T-helper 2 cell treated with Interferon-gamma antibody and Interleukin-4, amounts not matched to agents 100 ng/mL and 5 ng/mL, for 36 hours (primary cell): ENCODE measurements at regions not wholly inside any gene's neighbourhood (a gene's known extent, or its start where the extent isn't known, plus 50 kb on each side); places are given as distances from the start of the nearest gene placed in this dataset.

Source experiments
- intact Hi-C: fragments of 100-400 bp; cut with micrococcal nuclease; formaldehyde crosslinking; loops from one replicate; pipeline ENCODE4 v1.15.1; 2023

DNA sequence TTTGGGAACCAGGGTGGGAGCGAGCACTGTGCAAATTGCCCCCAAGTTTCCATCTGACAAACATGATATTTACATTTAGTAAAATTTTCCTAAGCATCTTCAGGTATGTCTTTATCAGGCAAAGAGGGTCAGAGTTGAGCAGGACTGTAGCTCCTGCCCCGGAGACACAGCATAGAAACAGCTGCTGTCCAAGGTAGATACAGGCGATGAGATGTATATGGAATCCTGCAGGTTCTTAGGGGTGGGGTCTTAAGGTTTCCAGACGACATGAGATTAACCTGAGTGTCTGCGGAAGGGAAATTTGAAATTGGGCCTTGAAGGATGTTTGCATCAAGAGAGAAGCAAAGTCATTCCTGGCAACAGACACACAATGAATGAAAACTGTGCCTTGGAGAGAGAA is 998.8 kb downstream of the AACS start:
- intact Hi-C loops, result no loop called here

DNA sequence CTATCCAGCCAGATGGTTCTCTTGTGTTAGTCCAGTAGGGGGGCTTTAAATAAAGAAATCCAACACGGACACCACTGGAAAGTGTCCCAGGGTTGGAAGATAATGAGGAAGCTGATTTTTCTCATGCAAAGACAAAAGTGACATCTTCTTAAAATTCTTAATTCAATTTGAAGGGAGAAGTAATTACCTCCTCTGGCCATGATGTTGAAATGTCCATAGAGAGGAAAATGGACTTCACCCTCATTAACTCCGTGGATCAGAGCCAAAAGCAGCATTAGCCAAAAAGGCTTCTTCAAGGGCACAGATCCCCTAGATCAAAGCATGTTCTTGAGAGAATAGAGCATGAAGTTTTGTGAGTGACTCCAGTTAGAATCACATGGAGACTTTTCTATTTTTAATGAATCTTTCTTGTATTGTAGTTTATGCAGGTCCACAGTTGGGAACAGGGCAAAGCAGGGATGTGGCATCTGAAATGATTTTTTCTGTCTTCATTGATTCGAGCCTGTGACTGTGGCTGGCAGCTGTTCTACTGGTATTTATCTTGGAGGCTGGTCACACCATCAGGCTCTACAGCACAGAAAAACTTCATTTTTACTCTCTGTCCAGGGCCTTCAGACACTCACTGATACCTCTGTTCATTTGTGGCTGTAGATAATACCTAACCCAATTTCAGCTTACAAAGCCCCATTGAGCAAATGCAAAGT is 1002.5 kb downstream of the AACS start:
- intact Hi-C loops, result loop anchor here (2.0 to 5.0 kb wide), 3 partner anchors 549 to 1313 kb away; no protein-coding TSS in a partner anchor

DNA sequence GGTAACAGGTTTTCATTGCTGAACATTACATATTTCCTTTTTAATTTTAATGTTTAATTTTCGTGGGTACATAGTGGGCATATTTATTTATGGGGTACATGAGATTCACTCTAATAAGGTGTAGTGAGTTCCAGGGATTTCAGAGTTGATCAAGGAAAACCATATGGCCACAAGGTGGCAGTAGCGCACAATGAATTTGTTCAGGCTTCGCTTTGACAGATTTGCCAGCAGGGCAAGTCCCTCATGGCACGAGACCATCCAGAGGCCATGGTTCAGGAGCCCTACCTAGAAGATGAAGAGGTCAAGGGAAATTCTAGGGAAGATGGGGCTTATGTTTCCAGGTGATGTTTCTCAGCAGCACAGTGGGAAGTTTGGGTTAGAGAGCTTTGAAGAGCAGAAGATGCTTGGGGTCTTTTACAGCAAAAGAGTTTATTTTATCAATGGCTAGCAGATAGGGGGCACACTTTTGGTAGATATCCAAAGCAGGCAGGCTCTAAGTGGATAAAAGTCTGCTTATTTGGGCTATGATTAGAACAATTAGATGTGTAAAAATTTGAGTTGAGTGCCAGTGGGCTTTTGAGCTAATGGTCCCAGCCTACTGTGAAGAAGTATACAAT is 1004.4 kb downstream of the AACS start:
- intact Hi-C loops, result loop anchor here (1.0 to 5.0 kb wide), 4 partner anchors 547 to 1311 kb away; no protein-coding TSS in a partner anchor

DNA sequence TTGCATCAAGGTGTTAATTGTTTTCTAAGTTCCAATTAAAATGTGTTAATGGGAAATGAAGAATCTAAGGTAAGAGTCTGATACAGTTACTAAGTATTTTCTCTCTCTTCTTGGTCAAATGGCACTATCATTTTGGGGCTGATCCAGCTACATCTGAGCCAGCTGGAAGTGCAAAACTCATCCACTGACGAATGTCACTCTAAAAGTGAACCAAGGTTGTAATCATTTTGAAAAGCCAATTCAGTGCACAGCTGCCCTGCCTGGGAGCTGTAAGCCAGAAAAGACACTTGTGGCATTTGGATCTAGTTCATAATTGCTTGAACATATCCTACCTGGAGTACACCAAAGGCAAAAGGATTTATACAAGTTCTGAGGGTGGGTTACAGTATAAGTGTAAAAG is 1011.3 kb downstream of the AACS start:
- intact Hi-C loops, result no loop called here

DNA sequence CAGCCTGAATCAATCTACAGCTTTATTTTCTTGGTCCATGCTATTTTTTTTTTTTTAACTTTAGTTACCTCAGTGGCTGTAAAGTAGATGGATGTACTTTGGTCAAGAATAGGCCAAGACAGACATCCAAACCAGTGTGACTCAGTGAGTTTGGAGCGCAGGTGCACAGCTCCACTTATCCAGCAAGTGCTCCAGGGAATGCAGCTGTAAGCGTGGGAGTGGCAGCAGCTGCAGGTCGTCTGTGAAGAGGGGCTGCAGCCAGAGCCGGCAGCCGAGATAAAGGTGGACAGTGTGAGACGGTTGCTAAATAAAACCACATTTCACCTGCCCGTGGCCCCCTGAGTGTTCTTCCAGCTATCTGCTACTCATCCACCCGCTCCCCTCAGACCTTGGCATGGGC is 1018.7 kb downstream of the AACS start:
- intact Hi-C loops, result no loop called here

DNA sequence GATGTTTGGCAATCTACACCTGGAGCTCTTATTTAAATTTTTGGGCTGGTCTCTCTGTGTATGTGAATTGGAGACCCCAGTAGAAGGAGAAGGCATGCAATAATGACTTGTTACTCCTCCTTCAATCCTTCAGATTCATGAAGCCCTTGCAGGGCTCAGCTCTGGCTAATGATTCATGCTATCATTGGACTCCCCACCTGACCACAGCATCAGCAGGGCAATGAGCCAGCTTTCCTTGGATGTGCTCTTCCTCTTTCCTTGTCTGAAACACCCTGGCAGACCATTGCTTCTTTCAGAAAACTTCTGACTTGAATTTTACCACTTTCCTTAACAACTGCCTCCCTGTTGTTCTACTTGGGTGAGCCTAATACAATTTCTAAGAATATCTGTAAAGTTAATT is 1019.2 kb downstream of the AACS start:
- intact Hi-C loops, result no loop called here

DNA sequence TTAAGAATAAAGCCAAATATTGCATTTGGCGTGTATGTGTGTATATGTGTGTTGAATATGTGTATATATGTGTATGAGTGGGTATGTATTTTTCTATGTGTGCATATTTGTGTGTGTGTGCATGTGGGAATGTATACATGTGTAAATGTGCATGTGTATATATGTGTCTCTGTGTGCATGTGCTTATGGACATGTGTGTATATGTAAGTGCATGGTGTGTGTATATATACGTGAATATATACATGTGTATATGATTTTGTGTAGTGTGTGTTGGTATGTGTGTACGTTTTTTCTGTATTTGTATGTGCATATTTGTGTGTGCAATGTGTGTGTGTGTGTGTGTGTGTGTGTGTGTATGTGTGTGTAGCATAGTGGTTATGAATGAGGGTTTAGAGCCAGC is 1021.0 kb downstream of the AACS start:
- intact Hi-C loops, result no loop called here

DNA sequence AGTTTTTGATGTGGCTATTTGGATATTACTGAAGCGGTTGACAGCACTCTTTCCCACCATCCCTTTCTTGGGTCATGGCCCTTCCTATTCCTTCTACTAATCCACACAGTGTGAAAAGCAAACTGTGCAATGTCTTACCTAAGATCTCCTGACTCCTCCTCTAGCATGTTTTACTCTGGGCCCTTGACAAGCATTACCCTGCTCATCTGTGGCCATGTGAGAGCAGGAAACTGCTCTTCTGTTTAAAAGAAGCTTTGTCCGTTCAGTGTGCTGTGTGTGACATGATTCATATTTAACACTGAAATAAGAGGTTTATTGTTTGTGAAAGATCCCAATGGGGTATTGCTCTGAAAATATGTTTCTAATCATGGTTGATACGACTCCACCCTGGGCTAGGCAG is 1022.5 kb downstream of the AACS start:
- intact Hi-C loops, result no loop called here

DNA sequence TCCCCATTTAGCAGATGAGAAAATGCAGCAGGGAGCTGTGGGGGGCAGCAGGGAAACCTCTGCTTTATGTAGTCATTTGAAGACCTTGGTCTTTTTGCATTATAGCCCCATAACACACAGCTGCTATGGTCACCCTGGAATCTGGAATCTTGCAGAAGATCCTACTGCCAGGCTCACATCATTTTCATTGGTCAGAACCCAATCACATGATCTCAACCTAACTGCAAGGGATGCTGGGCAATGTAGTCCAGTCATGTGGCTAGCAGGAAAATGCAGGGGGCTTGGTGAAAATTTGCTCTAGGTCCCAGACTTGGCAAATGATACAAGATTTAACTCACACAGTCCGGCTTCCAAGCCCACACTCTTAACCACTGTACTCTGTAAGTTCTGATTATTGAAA is 1028.7 kb downstream of the AACS start:
- intact Hi-C loops, result no loop called here

DNA sequence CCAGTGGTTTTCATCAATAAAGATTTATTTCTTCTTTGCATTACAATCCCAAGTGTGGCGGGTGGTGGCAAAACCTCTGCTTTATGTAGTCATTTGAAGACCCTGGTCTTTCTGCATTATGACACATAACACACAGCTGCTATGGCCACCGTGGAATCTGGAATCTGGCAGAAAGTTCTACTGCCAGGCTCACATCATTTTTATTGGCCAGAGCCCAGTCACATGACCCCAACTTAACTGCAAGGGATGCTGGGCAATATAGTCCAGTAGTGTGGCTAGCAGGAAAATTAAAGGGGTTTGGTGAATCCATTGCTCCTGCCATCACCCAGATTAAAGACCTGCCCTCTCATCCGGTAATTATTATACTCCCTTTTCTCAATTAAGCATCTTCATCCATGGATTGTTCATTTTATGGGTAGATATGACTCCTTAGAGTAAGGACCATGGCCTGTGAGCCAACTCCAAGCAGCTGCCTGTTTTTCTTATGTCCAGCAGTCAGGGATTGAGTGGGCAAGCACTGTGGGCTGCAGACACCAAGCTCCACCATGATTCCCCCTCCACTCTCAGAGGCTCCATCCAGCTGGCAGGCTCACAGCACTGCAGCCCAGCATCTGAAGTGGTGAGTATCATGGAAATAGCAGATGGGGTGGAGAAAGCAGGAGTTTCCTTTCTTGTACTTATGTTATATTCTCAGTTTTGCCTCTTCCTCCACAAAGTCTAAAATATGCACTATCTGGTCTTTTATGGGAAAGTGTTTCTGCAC is 1030.7 kb downstream of the AACS start:
- intact Hi-C loops, result no loop called here

DNA sequence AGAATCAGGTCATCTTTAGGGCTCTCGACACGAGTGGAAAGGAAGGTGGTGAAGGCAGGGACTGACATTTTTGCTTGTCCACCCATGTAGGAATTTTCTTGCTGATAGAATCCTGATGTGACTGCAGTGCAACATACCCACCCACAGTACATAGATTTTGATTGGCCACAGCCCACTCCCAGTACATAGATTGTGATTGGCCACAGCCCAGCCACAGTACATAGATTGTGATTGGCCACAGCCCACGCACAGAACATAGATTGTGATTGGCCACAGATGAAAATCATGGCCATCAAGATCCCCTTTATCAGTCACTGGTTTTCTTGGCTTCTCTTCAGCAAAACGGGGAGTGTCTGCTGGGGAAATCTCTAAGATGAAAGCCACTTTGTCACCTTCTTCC is 1041.5 kb downstream of the AACS start:
- intact Hi-C loops, result no loop called here

DNA sequence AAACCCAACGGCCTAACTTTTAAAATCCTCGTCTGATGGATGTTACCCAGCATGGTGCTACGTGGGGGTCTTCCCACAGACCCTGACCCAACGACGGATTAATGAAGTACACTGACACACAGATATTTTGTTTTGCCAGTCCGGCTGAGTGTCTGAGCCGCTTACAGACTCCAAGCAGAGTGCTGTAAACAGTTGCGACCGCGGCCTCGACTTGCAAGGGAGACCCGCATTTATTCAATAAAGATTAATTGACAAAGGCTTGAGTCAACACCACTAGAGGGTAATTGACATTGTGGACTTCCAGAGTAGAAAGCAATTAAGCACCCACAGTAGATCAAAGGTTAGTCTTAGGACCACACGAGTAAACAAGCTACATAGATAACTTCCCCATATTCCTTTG is 1042.4 kb downstream of the AACS start:
- intact Hi-C loops, result no loop called here

DNA sequence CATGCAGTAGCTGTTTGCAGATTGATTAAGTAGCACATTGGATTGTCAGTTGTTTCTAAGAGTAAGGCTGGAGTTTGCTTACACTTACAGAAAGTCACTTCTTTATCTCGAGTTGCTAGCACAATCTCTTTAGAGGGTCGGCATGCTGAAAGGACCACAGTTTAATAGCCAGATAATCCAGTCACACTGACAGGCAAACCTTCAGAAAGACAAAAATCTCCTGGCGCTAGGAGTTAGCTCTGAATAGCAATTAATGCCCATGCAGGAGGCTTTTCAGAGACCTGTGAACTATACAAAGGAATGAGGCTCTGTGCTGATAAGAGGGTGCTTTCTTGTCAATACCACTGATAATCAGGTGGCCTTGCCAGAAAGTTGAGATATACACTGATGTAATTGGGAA is 1043.0 kb downstream of the AACS start:
- intact Hi-C loops, result no loop called here

DNA sequence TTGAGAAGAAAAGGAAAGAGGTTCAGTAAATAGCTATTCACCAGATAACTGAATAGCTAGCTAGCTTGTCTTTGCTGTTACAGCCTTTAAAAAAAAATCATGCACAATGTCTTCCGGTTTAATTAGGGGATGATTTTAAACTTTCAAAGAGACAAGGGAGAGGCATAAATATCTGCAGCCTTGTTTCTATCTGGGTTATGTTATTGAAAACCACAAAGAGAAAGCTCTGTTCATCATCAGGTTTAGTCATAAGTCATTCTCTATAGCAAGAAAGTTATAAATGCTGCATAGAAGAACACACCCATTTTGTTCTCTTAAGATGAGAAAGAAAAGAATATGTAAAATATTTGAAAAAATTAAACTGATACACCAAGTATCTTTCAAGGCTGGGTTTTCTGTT is 1046.9 kb downstream of the AACS start:
- intact Hi-C loops, result no loop called here

DNA sequence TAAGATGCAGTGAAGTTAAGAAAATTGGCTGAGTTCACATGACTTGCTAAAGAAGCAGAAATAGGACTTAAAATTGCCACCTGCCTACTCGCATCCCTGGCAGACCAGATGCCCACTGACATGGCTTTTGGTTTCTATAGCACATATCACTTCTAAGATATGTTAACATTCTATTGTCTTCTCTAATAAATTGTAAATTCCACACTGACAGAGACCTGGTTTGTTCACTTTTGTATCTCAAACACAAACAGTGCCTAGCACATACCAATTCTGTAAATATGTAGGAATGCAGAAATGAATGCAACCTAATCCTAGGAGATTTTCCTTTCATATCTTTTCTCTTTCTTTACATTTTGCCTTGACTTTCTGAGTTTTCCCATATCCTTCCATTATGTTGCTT is 1047.6 kb downstream of the AACS start:
- intact Hi-C loops, result no loop called here

DNA sequence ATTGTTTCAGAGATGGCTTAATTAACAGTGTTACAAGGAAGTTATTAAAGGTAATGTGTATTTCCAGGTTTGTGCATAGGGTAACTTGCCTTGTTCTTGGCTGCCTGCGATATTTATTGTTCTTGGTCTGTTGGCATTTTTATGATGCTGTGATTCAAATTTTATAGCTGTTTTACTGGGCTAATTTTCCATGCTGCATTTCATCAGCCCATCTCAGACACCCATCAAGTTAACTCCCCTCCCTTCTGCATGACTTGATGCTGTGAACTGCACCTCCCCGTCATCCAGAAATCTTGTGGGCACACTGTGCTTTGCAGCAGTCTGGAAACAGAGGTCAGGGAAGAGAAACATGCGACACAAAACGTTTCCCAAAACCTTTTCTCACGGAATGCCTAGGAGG is 1049.2 kb downstream of the AACS start:
- intact Hi-C loops, result no loop called here

DNA sequence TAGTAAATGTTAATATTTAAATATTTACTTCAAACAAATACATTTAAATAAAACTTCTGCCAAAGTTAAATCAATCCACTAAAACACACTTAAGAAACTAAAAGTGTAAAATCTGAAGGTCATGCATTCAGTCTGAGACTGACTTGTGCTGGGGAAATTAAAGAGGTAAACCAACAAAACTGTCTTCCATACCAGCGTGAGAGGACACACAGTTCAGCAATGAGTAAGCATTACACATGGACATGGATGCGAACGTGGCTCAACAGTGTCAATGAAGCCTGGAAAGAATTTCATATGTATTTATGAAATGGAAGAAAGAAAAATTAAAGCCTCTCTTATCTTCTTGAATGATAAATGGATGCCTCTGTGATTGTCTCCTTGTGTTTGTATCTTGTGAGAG is 1052.3 kb downstream of the AACS start:
- intact Hi-C loops, result no loop called here

DNA sequence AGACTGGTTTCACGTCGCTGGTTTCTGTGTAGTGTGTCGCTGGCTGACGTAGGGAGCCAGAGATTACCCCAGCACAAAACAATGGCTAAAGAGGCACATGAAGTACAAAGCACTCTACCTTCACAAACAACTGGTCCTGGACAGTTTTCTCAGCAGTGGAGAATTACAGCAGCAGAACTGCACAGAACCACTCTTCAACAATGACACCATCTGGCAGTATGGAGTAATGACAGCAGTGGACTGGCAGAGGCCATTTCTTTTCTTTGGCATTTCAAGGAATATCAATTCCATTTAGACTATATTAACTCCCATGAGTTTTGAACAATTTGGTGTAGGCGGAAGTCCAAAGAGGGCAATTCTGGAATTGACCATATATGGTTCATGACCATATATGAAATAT is 1074.1 kb downstream of the AACS start:
- intact Hi-C loops, result no loop called here

DNA sequence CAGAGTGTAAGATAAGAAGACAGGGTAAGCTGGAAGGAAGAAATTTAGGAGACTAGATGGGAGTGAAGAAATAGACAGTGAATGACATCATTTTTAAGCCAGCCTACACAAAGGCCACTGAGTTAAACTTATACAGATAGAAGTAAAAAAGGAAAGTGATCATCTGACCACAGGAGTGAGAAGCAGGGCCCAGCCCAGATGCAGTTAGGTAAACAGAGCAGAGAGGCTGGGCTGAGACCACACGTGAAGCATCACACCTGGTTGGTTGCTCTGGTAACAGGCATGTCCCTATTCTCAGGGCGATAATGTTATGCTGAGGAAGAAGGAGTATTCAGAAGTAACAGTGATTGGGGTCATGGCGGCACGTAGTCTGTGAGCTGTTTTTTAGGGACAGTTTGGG is 1079.4 kb downstream of the AACS start:
- intact Hi-C loops, result no loop called here

DNA sequence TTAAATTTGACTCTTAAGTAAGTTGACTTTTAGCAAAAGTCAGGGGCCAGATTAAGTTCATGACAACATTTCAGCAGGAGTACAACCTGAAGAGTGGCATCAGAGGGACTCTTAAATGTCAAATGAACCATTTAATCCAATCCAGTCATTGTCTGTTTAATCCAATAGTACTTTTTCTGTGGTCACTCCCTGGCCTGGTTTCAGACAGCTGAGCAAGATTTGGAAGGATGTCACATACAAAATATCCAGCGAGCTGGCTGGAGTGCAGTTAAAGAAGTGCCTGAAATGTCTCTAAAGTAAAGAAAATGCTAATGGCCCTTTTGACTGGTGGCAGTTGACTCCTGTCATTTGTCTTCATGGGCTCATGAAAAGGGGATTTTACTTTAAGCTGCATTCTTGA is 1082.1 kb downstream of the AACS start:
- intact Hi-C loops, result no loop called here

DNA sequence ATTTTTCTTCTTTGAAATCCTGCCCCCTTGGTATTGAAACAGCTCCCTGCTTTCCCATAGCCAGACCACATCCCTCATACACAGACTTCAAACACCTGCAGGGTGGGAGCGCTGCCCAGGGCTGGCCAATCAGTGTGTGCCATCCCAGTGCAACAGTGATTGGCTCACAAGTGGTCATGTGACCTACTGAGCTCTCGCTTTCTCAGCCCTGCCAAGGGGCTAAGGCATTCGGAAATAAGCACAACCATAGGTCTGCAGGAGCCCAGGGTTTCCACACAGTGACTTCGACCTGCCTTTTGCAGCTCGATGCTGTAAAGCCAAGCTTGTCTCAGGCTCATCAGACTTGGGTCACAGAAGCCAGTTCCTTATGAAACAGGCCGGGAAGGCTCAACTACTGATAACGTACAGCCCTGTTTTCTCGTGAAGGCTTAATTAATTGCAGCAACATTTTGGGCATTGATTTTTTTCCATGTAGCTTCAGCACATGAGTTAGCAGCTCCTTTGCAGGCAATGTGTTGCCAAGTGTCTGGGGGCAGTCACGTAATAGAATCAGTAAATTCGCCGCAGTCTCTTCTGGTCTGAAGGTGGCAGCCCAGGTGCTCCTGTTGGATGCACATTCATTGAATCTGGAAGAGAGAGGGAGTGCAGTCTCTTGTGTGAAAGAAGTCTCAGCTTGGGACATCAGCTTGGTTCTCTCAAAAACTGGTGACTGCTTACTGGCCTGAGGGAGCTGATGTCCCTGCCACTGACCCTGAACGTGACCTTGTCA is 1091.8 kb downstream of the AACS start:
- intact Hi-C loops, result no loop called here

DNA sequence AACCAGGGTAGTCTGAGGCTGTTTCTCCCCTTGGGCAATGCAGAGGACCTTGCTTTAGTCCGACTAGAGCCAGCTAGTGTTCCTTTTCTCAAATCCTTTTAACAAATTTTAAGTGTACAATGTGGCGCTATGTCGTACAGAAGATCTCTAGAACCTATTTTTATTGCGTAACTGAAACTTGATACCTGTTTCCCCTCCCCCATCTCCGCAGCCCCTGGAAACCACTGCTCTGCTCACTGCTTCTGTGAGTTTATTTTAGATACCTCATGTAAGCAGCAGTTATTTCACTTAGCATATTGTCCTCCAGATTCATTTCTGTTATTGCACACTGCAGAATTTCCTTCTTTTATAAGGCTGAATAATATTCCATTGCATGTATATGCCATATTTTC is 1092.3 kb downstream of the AACS start:
- intact Hi-C loops, result no loop called here
